ENCODE measurements at regions not wholly inside any gene's neighbourhood (a gene's known extent, or its start where the extent isn't known, plus 50 kb on each side); places are given as distances from the start of the nearest gene placed in this dataset.

GRCh38 chr2:149716687-149717086 is 129.1 kb upstream of the MMADHC start:
- TF ChIP-seq CTCF (IDR thresholded peaks at IDR 0.05): no peak
- TF ChIP-seq POLR2AphosphoS5 (IDR thresholded peaks at IDR 0.05): no peak
- TF ChIP-seq EP300 (IDR thresholded peaks at IDR 0.05): no peak
- no peak for TF ChIP-seq POLR2A (IDR thresholded peaks at IDR 0.05)

Data from suprapubic skin (tissue), 4 donors.